Skeletal muscle cell (primary cell): ENCODE measurements at regions not wholly inside any gene's neighbourhood (a gene's known extent, or its start where the extent isn't known, plus 50 kb on each side); places are given as distances from the start of the nearest gene placed in this dataset.

Experiments used
- DNase-seq: peaks from one replicate; pipeline ENCODE4 v3.0.0-alpha.2; 2010; ENCODE audit warnings: low read depth
- H3K4me3 ChIP-seq: 2 replicates; pipeline ENCODE4 v1.5.1; 2011; ENCODE audit warnings: low read depth, mild to moderate bottlenecking, control low read depth, low read length, moderate library complexity

DNA sequence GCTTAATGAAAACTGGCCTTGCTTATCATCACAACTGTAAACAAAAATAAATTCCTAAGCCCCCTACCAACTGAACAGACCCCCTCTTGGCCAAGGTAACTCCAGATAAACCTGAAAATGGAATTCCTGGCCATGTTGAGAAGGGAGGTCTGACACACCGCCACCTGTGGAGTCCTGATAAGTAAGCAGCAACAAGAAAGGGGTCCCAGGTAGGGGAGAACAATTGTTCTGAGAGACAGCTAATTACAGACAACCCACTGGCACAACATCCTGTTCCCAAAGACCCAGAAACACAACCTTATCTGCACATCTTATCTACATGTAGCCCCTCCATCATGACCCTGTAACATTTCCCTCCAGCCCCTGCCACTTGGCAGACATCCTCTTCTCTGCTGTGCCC, 91.2 kb upstream of the TNR start:
- H3K4me3 ChIP-seq = no peak overlapping the region
- no peak for DNase-seq

DNA sequence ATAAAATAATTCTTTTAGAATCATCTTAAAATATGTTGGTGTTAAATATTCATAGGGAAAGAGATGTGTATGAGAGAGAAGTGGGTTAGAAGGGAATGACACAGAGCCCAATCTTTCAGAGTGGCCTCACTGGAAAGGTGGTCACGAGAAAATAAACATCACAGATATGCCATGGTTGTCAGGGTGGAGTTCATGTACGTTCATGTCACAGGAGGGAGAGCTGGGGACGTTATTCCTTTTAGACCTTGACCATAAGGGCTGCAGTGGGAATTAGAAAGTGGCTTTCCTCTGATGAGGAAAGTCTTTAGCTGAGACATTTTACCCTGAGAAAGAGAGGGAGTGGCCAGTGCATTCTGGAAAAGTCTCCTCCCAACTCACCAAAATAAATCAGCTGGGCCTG, 90.6 kb upstream of the TNR start:
- DNase-seq = no peak
- no peak overlapping the region for H3K4me3 ChIP-seq

DNA sequence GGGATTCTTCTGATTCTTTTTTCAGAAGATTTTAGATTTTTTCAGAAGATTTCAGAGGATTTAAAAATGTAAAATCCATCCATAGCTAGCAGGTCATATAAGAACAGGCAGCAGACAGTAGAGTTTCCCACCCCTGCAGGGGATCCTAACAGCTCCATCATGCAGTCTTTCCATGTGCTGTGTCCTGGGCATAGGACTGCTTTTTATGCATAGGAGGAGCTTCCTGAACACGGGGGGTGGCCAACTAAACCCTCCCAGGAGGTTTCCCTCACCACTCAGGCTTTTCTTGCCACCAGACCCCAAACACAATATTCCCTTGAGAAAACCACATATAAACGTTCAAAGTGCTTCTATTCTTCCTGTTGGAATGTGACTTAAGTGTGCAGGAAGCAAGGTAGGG, 90.1 kb upstream of the TNR start:
- no peak overlapping the region for H3K4me3 ChIP-seq
- DNase-seq = no peak

DNA sequence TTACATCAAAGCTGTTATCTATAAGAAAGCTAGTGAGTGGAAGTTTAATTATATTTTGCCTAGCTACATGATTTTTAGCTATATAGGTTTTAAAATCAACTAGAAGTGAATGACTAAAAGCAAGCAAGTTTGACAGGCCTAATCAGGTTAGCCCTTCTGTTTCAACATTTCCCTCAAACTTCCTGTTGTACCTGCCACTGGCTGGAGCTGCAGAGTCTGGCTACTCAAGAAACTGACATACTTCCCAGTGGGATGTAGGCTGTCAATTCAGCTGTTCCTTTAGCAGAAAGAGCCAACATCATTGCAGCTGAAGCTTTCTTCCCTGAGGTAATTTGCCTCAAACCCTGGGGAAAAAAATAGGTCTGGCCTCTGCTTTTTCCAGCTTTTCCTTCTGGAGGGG, 87.1 kb upstream of the TNR start:
- no peak for DNase-seq
- no peak overlapping the region for H3K4me3 ChIP-seq

DNA sequence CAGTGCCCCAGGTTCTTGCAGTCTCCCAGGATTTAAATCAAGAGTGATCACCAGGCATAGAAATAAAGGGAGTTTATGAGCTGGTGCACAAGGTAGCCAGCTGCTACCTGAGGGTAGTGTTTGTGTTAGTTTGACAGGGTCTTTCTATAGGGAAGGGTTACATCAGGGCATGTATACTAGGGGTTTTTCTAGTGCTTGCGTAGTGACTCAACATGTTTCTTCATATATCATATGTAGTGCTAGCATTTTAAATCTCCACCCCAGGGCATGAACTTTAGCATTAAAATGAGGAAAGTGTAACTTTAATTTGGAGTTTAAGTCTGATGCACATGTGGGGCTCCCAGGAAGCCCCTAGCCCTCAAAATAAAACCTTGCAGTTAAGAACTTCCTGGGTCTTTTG, 86.5 kb upstream of the TNR start:
- H3K4me3 ChIP-seq = no peak overlapping the region
- DNase-seq = no peak

- no peak overlapping the region for H3K4me3 ChIP-seq
- DNase-seq = no peak
Measured at GRCh38 chr1:175826705-175827104, 83.3 kb upstream of the TNR start.

GRCh38 chr1:175824079-175824478, 80.7 kb upstream of the TNR start:
- no peak overlapping the region for H3K4me3 ChIP-seq
- DNase-seq = no peak

- no peak for DNase-seq
- no peak overlapping the region for H3K4me3 ChIP-seq
Measured at GRCh38 chr1:175823406-175823805, 80.0 kb upstream of the TNR start.

DNA sequence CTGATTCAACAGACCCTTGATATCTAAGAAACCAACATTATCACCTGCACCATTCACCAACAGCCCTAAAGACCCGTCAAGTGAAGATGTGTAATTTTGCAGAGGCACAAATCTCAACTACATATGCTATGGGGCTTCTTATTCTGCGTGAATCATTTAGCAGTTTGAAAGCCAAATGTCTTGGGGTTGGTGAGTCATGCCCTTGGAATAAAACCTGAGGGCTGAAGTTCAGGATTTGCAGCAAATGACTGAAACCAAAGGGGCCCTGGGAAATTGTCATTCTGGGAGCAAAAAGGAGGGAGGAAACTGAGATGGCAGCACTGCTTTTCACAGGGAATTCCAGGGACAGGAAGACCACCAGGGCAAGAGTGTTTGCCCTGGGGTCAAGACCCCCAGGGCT, 79.2 kb upstream of the TNR start:
- no peak overlapping the region for H3K4me3 ChIP-seq
- no peak for DNase-seq

DNA sequence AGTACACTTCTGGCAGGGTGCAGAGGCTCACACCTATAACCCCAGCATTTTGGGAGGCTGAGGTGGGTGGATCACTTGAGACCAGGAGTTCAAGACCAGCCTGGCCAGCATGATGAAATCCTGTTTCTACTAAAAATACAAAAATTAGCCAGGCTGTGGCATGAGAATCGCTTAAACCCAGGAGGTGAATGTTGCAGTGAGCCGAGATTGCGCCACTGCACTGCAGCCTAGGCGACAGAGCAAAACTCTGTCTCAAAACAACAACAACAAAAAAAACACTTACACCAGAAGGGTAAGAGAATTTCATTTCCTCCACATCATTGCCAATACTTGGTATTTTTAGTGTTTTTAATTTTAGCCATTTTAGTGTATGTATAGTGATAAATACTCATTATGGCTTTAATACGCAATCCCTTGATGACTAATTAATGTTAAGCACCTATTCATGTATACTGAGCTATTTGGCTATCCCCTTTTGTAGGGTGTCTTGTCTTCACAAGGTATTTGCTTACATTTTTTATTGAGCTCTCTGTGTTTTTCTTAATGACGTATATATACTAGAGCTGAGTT, 77.1 kb upstream of the TNR start:
- no peak for DNase-seq

DNA sequence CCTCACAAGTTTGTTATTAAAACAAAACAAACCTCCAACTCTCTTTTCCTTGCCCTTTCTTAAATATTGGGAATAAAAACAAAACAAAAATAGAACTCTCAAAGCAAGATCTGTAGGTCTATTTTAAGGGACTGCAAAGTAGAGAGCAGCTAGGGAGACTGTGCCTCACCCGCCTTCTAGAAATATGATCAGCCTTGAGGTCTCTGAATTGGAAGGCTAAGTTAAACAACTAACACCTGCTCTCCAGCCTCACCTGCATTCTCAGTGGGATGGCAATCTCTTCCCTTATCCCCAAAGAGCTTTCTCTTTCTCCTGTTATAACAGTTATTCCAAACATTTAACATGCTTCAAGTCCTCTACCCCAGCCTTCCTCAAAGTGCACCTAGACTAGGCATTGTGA, 75.5 kb upstream of the TNR start:
- no peak overlapping the region for H3K4me3 ChIP-seq
- DNase-seq = no peak

More for the DNA sequence above, 77.1 kb upstream of the TNR start:
- no peak overlapping the region for H3K4me3 ChIP-seq

GRCh38 chr1:175817445-175817844, 74.0 kb upstream of the TNR start:
- DNase-seq = no peak
- H3K4me3 ChIP-seq = no peak overlapping the region

- DNase-seq = no peak
- no peak overlapping the region for H3K4me3 ChIP-seq
Measured at GRCh38 chr1:175814885-175815284, 71.5 kb upstream of the TNR start.

GRCh38 chr1:175812936-175813335, 69.5 kb upstream of the TNR start:
- no peak overlapping the region for H3K4me3 ChIP-seq
- no peak for DNase-seq

DNA sequence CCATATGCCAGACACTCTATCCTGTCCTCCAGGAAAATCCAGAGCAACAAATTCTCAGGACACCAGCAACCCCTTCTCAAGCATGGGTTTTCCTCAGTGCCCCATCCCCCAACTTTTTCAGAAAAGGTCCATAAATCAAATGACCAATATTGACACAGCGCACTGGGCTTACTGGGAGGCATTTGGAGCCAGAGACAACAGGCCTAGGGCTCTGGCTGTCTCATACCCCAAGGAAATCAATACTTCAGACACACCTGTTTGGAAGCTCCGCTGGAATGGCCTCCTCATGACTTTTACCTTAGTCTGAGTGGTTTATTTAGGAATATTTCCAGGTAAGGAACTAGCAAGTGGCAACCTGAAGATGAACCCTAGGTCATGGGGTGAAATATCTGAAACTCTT, 66.9 kb upstream of the TNR start:
- no peak for DNase-seq
- H3K4me3 ChIP-seq = no peak overlapping the region

DNA sequence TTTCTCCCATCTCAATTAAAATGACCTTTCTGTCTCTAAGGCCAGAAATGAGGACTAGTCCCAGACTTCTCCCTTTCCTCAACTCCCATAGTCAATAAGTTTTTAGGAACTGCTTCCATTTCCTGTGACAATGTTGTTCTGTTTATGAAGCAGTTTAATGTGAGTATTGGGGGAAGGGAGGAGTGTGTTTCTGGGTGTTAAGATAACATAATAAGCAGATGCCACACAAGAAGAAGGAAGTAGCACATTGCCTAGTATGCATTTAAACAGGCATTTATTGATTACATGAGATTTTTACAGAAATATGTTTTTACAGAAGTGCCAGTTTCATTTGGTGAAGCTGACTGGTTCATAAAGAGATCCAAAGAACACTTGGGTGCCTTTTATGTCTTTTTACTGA, 65.6 kb upstream of the TNR start:
- no peak overlapping the region for H3K4me3 ChIP-seq
- DNase-seq = no peak

- no peak for DNase-seq
- no peak overlapping the region for H3K4me3 ChIP-seq
Measured at GRCh38 chr1:175808573-175808972, 65.2 kb upstream of the TNR start.

GRCh38 chr1:175804561-175804960, 61.2 kb upstream of the TNR start:
- no peak for DNase-seq
- H3K4me3 ChIP-seq = no peak overlapping the region

DNA sequence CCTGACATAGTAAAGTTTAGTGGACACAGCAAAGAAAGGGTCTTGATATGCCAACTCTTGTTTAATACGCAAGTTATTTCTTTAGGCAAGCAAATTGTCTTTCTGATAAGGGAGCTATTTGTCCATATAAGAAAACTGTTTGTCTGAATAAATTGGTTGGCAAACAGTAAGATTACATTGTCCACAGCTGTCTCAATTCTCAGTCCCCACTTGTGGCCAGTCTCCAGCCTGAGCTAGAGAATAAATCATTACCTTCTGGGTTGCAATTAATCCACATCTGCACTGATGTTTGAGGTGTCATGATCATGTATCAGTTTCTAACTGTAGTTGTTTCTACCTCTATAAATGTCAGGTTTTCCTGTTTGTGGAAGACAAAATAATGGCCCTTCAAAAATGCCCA, 60.0 kb upstream of the TNR start:
- DNase-seq = no peak
- H3K4me3 ChIP-seq = no peak overlapping the region

DNA sequence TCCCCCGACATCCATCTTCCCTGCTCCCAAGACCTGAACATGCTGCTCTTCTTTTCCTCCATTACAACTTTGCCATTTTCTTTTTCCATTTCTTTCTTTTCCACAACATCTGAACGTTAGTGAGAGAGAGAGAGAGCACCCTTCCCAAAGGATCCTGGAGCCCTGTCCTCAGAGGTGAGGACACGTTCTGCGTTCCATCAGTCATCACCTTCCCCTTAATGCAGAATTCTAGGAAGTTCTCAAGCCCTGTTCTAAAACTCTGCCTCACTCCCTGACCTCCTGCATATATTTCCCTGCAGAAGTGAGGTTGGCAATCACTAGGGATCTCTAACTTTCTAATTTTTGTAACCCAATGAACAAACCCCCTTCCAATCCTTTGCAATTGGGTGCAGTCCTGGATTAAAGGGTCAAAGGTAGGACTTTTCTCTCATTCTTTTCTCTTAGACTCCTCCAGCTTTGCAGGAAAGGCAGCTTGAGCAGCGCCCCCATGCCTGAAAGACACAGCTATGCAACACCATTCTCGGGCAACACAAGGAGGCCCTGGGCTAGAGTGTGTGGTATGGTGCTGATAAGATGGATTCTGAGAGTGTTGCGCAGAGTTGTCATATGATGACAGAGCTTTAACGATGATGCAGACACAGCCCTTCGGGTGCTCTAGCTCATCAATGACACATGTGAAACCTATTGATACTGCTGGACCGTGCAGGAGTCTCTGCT, 59.2 kb upstream of the TNR start:
- no peak for DNase-seq
- no peak overlapping the region for H3K4me3 ChIP-seq

DNA sequence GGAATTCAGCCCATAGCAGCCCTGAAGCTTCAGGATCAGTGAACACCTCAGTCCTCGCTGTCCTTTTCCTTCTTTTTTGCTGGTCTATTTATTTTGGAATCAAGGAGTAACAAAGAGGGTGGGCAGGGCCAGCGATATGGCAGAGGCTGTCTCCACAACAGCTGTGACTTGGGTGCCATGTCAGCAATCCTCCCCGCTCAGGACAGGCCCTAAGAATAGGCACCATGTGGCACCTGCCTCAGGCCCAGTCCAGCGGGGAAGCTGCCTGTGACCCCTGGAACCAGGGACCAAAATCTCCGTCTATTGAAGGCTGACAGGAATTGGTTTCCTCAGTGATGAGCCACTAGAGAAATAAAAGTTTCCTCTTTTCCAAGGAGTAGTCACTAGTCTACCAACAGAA, 58.6 kb upstream of the TNR start:
- H3K4me3 ChIP-seq = no peak overlapping the region
- no peak for DNase-seq

DNA sequence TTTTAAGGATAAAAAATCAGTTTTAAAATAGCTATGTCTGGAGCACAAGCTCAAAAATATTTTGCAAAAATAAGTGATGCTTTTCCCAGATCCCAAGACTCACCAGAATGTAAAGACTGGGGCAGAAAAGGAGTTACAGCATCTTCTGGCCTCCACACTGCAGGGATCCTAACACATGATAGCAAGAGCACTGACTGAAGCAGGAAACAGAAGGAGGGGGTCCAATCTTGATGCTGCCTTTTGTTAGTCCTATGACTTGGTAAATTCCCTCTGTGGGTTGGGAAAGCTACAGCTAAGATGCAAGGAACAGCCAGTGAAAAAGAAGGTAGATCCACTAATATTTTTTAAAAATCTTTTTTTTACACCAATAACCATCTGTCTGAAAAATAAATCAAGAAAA, 54.2 kb upstream of the TNR start:
- DNase-seq = no peak
- H3K4me3 ChIP-seq = no peak overlapping the region
